GM12875 (cell line): ENCODE measurements at regions not wholly inside any gene's neighbourhood (a gene's known extent, or its start where the extent isn't known, plus 50 kb on each side); places are given as distances from the start of the nearest gene placed in this dataset.

ENCODE experiments used
- H3K4me3 ChIP-seq: one replicate; pipeline ENCODE4 v1.5.1; 2011; ENCODE audit warnings: low read depth, low read length, control low read depth
- TF ChIP-seq, protein P1 (sequence below): IDR thresholded peaks from 2 replicates; pipeline ENCODE4 v1.5.1; 2011; ENCODE audit warnings: low read depth, mild to moderate bottlenecking, control low read depth, inconsistent platforms, low read length, moderate library complexity, borderline replicate concordance; ENCODE audit not compliant: insufficient read depth

GRCh38 chr6:86474081-86474480 is 463.2 kb upstream of the HTR1E start:
- no peak overlapping the region for H3K4me3 ChIP-seq
- TF ChIP-seq, protein P1, sequence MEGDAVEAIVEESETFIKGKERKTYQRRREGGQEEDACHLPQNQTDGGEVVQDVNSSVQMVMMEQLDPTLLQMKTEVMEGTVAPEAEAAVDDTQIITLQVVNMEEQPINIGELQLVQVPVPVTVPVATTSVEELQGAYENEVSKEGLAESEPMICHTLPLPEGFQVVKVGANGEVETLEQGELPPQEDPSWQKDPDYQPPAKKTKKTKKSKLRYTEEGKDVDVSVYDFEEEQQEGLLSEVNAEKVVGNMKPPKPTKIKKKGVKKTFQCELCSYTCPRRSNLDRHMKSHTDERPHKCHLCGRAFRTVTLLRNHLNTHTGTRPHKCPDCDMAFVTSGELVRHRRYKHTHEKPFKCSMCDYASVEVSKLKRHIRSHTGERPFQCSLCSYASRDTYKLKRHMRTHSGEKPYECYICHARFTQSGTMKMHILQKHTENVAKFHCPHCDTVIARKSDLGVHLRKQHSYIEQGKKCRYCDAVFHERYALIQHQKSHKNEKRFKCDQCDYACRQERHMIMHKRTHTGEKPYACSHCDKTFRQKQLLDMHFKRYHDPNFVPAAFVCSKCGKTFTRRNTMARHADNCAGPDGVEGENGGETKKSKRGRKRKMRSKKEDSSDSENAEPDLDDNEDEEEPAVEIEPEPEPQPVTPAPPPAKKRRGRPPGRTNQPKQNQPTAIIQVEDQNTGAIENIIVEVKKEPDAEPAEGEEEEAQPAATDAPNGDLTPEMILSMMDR, result no peak

- no peak overlapping the region for H3K4me3 ChIP-seq
- TF ChIP-seq, protein P1, result no peak
Observed at GRCh38 chr6:86471791-86472190, 465.5 kb upstream of the HTR1E start.

- TF ChIP-seq, protein P1, result no peak
- H3K4me3 ChIP-seq, result no peak overlapping the region
Observed at GRCh38 chr6:86459978-86460377, 477.4 kb upstream of the HTR1E start.

DNA sequence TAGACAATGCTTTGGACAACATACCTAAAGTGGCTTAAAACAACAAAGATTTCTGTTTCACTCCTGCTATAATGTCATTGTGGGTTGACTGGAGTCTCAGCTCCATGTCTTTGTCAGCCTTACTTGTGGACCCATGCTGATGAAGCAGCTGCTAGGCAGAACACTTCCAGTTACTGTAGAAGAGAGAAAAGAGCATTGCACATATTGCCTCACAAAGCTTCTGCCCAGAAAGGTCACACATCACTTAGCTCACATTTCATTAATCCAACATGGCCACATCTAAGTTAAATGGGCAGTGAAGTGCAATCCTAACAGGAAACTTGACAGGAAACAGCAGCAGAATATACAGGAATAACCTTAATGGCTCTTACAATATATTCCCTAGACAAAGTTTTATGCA is 480.5 kb upstream of the HTR1E start:
- TF ChIP-seq, protein P1, result no peak
- no peak overlapping the region for H3K4me3 ChIP-seq

GRCh38 chr6:86453232-86453631 is 484.1 kb upstream of the HTR1E start:
- no peak overlapping the region for H3K4me3 ChIP-seq
- TF ChIP-seq, protein P1, result no peak

GRCh38 chr6:86448398-86448797 is 488.9 kb upstream of the HTR1E start:
- TF ChIP-seq, protein P1, result no peak
- H3K4me3 ChIP-seq, result no peak overlapping the region

DNA sequence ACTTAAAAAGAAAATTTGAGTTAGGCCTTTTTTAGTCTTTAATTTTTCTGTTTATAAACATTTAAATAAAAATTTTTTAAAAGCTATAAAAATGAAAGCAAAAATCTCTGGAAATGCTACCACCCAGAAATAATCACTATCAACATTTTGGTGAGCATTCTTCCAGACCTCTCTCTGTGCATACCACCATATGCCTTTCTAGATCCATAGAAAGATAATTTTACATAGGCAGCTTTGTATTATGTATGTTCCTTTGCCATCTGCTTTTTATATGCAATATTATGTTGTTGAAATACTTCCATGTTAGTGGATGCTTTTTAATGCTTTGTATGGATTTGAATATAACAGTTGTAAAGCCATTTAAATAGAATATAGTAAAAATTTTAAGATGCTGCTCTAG is 496.7 kb upstream of the HTR1E start:
- H3K4me3 ChIP-seq, result no peak overlapping the region
- TF ChIP-seq, protein P1, result no peak
